Ramos (cell line): ENCODE measurements at regions not wholly inside any gene's neighbourhood (a gene's known extent, or its start where the extent isn't known, plus 50 kb on each side); places are given as distances from the start of the nearest gene placed in this dataset.

Source experiments
- in situ Hi-C: fragments of 300-500 bp; cut with MboI; formaldehyde crosslinking; loops from one replicate; pipeline ENCODE4 v1.14.3; 2022; ENCODE audit warnings: low sequenced_read_pairs; ENCODE audit not compliant: unreplicated experiment

DNA sequence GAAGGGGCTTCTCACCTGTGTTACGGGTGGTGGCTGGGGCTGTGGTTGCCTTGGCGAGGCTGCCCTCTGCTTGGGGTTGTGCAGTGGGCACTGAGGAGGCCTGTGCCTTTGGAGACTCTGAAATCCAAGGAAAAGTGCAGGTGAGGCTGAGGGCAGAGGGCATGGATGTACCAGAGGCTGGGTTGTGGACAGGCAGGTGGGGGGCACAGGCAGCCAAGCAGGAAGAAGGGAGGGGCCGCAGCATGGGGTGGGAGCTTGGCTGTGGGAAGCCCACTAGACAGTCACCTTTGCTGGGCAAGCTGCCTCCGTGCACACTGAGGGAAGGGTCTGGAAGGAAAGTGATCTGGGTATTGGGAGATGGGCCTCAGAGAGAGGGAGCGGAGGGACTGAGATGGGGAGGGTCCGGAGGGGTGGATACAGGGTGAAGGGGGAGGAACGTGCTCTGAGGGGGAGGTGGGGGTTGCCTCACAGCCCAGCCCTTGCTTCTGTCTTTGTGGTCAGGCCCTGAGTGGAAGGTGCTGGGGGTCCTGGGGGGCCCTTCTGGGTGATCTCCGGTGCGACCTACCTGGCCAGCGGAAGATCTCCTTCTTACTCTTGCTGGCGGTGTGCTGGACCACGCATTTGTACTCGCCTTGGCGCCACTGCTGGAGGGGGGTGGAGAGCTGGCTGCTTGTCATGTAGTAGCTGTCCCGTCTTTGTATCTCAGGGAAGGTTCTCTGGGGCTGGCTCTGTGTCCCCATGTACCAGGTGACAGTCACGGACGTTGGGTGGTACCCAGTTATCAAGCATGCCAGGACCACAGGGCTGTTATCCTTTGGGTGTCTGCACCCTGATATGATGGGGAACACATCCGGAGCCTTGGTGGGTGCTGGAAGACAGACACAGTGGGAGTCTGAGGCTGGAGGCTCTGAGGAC, 318.7 kb downstream of the TMEM121 start:
- in situ Hi-C loops, result no loop called here

DNA sequence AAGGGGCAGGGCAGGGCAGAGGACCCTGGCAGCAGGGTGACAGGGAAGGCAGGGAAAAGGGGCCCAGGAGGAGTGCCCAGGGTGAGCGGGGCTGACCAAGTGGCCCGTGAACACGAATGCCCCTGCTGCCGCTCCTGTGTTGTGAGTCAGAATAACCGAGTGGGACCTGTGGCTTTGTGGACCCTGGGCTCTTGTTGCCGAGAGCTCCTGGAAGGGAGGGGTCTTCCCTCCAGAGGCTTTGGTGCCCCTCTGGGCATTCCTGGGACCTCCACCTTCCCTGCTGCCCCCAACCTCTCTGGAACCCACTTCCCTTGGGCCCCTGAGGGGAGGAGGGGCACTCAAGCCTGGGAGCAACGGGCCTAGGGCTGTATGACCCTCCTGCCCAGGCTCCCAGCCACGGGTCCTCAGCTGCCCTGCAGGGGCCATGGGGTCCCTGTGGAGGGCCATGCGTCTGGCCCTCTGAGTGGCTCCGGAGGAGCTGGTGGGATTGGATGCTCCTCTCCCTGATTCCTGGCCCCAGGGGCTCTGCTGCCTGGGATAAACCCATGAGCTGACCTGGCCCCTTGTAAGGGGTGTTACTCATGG, 319.4 kb downstream of the TMEM121 start:
- in situ Hi-C loops, result no loop called here

DNA sequence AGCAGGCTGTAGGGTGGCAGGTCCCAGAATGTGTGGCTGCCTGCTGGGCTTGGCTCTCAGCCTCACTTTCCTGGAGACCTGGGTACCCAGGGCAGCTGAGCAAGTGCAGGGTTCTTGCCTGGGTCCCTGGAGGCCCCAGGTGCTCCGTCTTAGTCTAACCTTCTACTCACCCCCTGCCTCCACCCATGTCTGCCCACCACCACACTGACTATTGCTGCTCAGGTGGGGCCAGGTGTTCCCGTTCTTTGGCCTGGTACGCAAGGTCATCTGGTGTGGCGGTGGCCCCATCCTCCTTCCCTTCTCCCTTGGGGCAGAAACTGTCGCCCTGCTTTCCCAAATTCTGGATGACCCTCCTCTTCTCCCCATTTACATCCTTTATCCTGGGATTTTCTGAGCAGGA, 319.9 kb downstream of the TMEM121 start:
- in situ Hi-C loops, result no loop called here

DNA sequence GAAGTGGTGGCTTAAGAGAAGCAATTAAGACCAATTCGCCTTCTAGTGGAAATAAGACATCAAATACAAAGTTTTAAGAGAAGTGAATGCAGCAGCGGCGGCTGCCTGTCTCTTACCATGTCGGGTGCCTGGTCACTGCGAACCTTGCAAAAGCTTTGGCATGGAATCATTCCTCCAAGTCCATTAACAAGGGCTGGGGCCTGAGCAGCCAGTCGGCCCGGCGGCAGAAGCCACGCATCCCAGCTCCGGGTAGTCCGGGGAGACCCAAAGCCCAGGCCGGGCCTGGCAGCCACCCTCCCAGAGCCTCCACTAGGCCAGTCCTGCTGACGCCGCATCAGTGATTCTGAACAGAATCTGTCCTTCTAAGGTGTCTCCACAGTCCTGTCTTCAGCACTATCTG, 321.0 kb downstream of the TMEM121 start:
- in situ Hi-C loops, result no loop called here

DNA sequence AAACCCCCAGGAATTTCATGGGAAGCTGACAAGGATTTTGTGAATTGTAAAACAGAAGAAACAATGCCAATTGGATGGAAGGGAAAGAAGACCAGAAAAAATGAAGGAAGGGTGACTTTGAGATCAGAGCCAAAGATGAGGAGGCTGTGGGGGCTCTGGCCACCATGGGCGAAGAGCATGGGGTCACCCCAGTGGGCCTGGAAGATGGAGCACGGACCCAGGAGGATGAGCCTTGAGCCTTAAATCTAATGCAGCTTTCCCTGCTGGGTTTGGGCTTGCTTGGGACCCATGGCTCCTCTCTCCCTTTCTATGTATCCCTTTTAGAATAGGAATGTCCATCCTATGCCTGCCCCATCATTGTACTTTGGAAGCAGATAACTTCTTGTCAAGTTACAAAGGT, 322.2 kb downstream of the TMEM121 start:
- in situ Hi-C loops, result no loop called here

- in situ Hi-C loops, result no loop called here
Measured at GRCh38 chr14:105849933-105850626, 323.7 kb downstream of the TMEM121 start.

DNA sequence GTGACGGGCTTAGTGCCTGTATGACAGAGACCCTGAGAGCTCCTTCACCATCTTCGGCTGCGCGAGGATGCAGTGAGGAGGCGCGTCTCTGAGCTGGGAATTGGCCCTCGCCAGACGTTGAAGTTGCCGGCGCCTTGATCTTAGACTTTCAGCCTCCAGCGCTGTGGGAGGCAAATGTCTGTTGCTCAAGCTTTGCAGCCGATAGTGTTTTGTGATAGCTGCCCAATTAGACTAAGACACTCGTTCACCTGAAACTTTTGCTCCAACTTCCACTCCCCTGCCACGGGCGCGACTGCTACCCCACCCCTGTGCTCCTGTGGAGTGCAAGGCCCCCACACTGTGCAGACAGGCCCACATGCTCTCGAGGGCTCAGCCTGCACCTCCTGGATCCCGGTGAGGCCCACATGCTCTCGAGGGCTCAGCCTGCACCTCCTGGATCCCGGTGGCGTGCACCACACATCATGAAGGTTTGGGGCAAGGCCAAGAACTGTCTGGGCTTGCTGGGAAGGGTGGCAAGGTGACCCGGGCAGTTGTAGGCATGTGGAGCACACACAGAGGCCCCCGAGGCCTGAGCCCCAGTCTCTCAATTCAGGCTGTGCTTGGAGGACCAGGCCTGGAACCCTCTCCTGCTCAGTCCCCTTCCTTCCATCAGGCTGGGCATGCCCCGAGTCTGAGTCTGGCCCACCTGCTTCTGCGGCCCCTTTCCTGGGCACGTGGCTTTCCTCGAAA, 324.6 kb downstream of the TMEM121 start:
- in situ Hi-C loops, result no loop called here

DNA sequence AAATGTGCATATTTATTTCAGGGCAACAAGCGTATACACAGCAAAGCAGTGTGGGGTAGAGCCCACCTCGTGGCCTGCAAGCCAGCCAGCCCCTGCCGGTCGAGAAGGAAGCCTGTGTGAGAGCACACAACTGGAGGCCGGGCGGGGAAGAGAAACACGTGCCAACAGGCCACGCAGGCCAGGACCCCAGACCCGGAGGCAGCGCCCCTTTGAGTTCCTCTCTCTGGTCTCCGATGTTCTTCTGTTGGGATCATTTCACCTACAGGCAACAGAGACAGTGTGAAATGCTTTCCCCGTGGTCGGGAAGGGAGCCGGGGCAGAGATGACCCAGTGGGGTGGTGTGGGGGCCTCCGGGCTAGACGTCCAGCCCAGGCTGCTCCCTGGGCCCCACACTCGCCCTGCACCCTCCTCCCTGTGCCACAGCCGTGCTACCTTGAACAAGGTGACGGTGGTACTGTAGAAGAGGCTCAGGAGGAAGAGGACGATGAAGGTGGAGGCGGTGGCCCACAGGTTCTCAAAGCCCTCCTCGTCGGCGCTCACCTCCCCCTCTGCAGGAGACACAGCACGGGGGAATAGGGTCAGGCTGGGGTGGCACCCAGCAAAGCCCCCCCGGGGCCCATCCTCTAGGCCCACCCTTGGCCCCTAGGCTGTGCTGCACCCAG, 325.5 kb downstream of the TMEM121 start:
- in situ Hi-C loops, result no loop called here

DNA sequence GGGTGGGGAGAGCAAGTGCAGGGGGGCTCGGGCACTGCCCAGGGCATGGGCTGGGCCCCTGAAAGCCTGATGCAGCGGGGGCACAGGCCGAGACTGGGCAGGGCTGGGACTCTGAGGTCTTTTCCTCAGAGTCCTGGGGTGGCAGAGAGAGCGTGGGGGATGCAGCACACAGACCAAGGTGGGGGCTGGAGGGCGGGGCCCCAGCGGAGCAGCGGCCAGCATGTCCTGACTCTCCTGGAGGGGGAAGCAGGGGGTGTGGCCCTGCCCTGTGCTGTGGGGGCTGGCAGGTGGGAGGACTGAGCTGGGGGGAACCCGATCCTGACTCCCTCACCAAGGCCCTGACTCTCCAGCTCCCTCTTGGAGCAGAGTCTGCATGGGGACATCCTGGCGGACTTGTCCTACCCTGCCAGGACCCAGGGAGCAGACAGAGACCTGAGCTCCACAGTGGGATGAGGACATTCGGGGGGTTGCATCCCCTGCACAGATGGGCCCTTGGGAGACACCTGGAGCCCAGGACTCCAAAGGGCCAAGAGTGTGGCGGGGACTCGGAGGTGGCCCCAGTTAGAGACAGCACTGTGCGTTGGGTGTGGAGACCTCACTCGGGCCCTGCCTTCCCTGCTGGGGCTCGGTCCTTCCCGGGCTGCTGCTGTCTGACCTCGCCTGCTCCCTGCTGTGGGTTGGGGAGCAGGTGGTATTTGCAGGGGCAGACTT, 326.1 kb downstream of the TMEM121 start:
- in situ Hi-C loops, result no loop called here

- in situ Hi-C loops, result no loop called here
Measured at GRCh38 chr14:105853089-105853906, 326.9 kb downstream of the TMEM121 start.

GRCh38 chr14:105853907-105854599, 327.7 kb downstream of the TMEM121 start:
- in situ Hi-C loops, result no loop called here

- in situ Hi-C loops, result no loop called here
Measured at GRCh38 chr14:105854600-105855245, 328.3 kb downstream of the TMEM121 start.

- in situ Hi-C loops, result no loop called here
Measured at GRCh38 chr14:105855246-105855892, 329.0 kb downstream of the TMEM121 start.

- in situ Hi-C loops, result no loop called here
Measured at GRCh38 chr14:105855893-105856675, 329.7 kb downstream of the TMEM121 start.

DNA sequence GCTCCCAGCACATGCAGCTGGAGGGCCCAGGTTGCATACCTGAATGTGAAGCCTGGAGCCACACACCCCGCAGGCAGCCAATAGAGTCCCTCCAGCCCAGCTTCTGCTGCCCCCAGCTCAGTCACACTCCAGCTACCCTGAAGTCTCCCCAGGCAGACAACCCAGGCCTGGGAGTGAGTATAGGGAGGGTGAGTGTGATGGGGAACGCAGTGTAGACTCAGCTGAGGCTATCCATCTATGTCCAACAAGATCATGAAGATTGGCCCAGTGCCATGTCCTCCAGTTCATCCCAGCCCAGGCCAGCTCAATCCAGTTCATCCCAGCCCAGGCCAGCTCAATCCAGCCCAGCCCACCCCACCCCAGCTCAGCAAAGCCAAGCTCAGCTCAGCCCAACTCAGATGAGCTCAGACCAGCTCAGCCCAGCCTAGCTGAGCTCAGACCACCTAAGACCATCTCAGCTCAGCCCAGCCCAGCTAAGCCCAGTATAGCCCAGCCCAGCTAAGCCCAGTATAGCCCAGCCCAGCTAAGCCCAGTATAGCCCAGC, 330.4 kb downstream of the TMEM121 start:
- in situ Hi-C loops, result no loop called here

- in situ Hi-C loops, result no loop called here
Measured at GRCh38 chr14:105857220-105857825, 330.9 kb downstream of the TMEM121 start.
